SK-N-SH treated with all-trans-retinoic acid at 6 μM for 48 hours (cell line): ENCODE measurements at regions not wholly inside any gene's neighbourhood (a gene's known extent, or its start where the extent isn't known, plus 50 kb on each side); places are given as distances from the start of the nearest gene placed in this dataset.

ENCODE experiments used
- GLIS3 ChIP-seq: fragments of 250-450 bp; sonication (Bioruptor Pico); IDR thresholded peaks from 2 replicates; pipeline ENCODE4 v1.5.0; 2020; ENCODE audit warnings: mild to moderate bottlenecking, moderate library complexity
- ISL1 ChIP-seq: fragments of 250-450 bp; sonication (Bioruptor Pico); IDR thresholded peaks from 2 replicates; pipeline ENCODE4 v2.1.2; 2022; ENCODE audit warnings: mild to moderate bottlenecking, moderate library complexity
- OSR1 ChIP-seq: fragments of 250-450 bp; sonication (Bioruptor Pico); IDR thresholded peaks from 2 replicates; pipeline ENCODE4 v1.8.0; 2022; ENCODE audit warnings: moderate library complexity, mild to moderate bottlenecking, inconsistent platforms
- RARB ChIP-seq: fragments of 250-450 bp; sonication (Bioruptor Pico); IDR thresholded peaks from 2 replicates; pipeline ENCODE4 v1.8.0; 2021; ENCODE audit warnings: mild to moderate bottlenecking, moderate library complexity
- TOX ChIP-seq: fragments of 250-450 bp; sonication (Bioruptor Pico); IDR thresholded peaks from 2 replicates; pipeline ENCODE4 v1.8.0; 2021; ENCODE audit warnings: mild to moderate bottlenecking, moderate library complexity, borderline replicate concordance
- ZFP30 ChIP-seq: fragments of 450-650 bp; formaldehyde crosslinking; IDR thresholded peaks from 2 replicates; pipeline ENCODE4 v1.5.0; 2022; ENCODE audit warnings: mild to moderate bottlenecking, moderate library complexity
- ZNF70 ChIP-seq: fragments of 450-650 bp; formaldehyde crosslinking; IDR thresholded peaks from 2 replicates; pipeline ENCODE4 v1.5.0; 2020; ENCODE audit warnings: mild to moderate bottlenecking, moderate library complexity
- TF ChIP-seq, protein P1 (sequence below): fragments of 250-450 bp; sonication (Bioruptor Pico); IDR thresholded peaks from 2 replicates; pipeline ENCODE4 v1.5.0; 2020; ENCODE audit warnings: mild to moderate bottlenecking, moderate library complexity

DNA sequence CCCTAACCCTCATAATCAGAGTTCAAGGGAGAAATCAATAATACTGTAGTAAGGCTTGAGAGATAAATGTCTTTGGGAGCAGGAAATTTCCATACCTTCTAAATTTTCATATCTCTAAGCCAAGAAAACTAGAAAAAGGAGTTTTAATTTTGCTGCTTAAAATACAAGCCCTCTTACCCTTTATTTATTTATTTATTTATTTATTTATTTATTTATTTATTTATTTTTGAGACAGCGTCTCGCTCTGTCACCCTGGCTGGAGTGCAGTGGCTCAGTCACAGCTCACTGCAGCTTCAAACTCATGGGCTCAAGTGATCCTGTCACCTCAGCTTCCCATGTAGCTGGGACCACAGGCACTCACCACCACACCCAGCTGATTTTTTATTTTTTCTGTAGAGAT is 69.0 kb upstream of the GNAO1 start:
- TF ChIP-seq ZFP30 (CRISPR knock-in tag), result no peak
- TF ChIP-seq GLIS3, result no peak
- TF ChIP-seq ISL1 (CRISPR knock-in tag), result no peak
- no peak for TF ChIP-seq RARB (CRISPR knock-in tag)
- TF ChIP-seq ZNF70 (CRISPR knock-in tag), result no peak
- TF ChIP-seq, protein P1, sequence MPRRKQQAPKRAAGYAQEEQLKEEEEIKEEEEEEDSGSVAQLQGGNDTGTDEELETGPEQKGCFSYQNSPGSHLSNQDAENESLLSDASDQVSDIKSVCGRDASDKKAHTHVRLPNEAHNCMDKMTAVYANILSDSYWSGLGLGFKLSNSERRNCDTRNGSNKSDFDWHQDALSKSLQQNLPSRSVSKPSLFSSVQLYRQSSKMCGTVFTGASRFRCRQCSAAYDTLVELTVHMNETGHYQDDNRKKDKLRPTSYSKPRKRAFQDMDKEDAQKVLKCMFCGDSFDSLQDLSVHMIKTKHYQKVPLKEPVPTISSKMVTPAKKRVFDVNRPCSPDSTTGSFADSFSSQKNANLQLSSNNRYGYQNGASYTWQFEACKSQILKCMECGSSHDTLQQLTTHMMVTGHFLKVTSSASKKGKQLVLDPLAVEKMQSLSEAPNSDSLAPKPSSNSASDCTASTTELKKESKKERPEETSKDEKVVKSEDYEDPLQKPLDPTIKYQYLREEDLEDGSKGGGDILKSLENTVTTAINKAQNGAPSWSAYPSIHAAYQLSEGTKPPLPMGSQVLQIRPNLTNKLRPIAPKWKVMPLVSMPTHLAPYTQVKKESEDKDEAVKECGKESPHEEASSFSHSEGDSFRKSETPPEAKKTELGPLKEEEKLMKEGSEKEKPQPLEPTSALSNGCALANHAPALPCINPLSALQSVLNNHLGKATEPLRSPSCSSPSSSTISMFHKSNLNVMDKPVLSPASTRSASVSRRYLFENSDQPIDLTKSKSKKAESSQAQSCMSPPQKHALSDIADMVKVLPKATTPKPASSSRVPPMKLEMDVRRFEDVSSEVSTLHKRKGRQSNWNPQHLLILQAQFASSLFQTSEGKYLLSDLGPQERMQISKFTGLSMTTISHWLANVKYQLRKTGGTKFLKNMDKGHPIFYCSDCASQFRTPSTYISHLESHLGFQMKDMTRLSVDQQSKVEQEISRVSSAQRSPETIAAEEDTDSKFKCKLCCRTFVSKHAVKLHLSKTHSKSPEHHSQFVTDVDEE (CRISPR knock-in tag), result no peak
- TF ChIP-seq TOX (CRISPR knock-in tag), result no peak
- TF ChIP-seq OSR1, result no peak
